ENCODE measurements at regions not wholly inside any gene's neighbourhood (a gene's known extent, or its start where the extent isn't known, plus 50 kb on each side); places are given as distances from the start of the nearest gene placed in this dataset.

- ChIA-PET POLR2A (no interaction called here), RAD21 (ENCODE audit: low non-redundant PET in 1 of 2, low total read pairs in 2 of 2, uncharacterized antibody in 2 of 2, unreplicated experiment in 2 of 2) (no interaction called here), CTCF (no interaction called here)
- no peak overlapping the region for H3K27ac ChIP-seq (ENCODE audit: low read depth, low read length)
- H3K9me2 ChIP-seq (ENCODE audit: insufficient read depth): no peaks in the 10 kb centered on the region
- H3K36me3 ChIP-seq (ENCODE audit: control insufficient read depth in 1 of 2, insufficient read depth in 2 of 2, low read length in 2 of 2): no peaks in the 10 kb centered on the region
- H3K4me1 ChIP-seq (ENCODE audit: control insufficient read depth in 1 of 2, insufficient read depth in 2 of 2, low read length in 2 of 2): no peaks in the 10 kb centered on the region
- H2AFZ ChIP-seq (ENCODE audit: low read depth, low read length, poor library complexity, severe bottlenecking): no peak overlapping the region
- DNase-seq (ENCODE audit: low read depth, low spot score) (no peak), ATAC-seq (no peak)
- no TSS peak for BruUV-seq (replicated peaks)
- no peak overlapping the region for H3K9ac ChIP-seq (ENCODE audit: low read length)
- no peaks in the 10 kb centered on the region for H3K27me3 ChIP-seq (ENCODE audit: insufficient read depth, low read length)
- no peak overlapping the region for H3K4me2 ChIP-seq (ENCODE audit: low read length)
- intact Hi-C loops (cut with micrococcal nuclease): no loop called here
- no peaks in the 10 kb centered on the region for H3K9me3 ChIP-seq (ENCODE audit: control insufficient read depth in 1 of 2, insufficient read depth in 1 of 2, low read depth in 1 of 2, low read length in 2 of 2)
- no peaks in the 10 kb centered on the region for H3K79me2 ChIP-seq (ENCODE audit: insufficient read depth, low read length)
- H3K4me3 ChIP-seq (replicated peaks in 1 of 2; ENCODE audit: low read depth in 1 of 2, low read length in 2 of 2): no peak overlapping the region
- TF ChIP-seq ZNF274 (IDR thresholded peaks at IDR 0.05; ENCODE audit: low read depth, low read length): no peak
- no peak for TF ChIP-seq SRF (IDR thresholded peaks at IDR 0.05; ENCODE audit: low read depth)
- no peak for TF ChIP-seq JUND (IDR thresholded peaks at IDR 0.05)
- TF ChIP-seq, protein P1, sequence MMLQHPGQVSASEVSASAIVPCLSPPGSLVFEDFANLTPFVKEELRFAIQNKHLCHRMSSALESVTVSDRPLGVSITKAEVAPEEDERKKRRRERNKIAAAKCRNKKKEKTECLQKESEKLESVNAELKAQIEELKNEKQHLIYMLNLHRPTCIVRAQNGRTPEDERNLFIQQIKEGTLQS (IDR thresholded peaks at IDR 0.05): no peak
- TF ChIP-seq MAX (IDR thresholded peaks at IDR 0.05): no peak
- TF ChIP-seq YY1 (IDR thresholded peaks at IDR 0.05; ENCODE audit: extremely low read depth, insufficient replicate concordance, low read depth, low read length): no peak
- TF ChIP-seq CEBPB (IDR thresholded peaks at IDR 0.05; ENCODE audit: low read depth): no peak
- TF ChIP-seq ZBTB33 (IDR thresholded peaks at IDR 0.05; ENCODE audit: extremely low read depth, insufficient replicate concordance, low read length): no peak
- TF ChIP-seq CTCF (IDR thresholded peaks at IDR 0.05 in 2 of 3, conservative IDR thresholded peaks at IDR 0.05 in 1 of 3; ENCODE audit: borderline replicate concordance in 1 of 3, insufficient read depth in 1 of 3, low read depth in 2 of 3, low read length in 2 of 3): no peak
- TF ChIP-seq POLR2A (IDR thresholded peaks at IDR 0.05; ENCODE audit: borderline replicate concordance, extremely low read depth, insufficient read depth, insufficient read length): no peak
- TF ChIP-seq RAD21 (IDR thresholded peaks at IDR 0.05; ENCODE audit: low read depth): no peak
- no peak for TF ChIP-seq EZH2 (IDR thresholded peaks at IDR 0.05)
- TF ChIP-seq ELF1 (IDR thresholded peaks at IDR 0.05; ENCODE audit: borderline replicate concordance, low read depth): no peak
- no peak for TF ChIP-seq SP1 (IDR thresholded peaks at IDR 0.05; ENCODE audit: low read depth)
- no peak for TF ChIP-seq CBX3 (IDR thresholded peaks at IDR 0.05; ENCODE audit: low read depth)
- no peak for TF ChIP-seq POLR2AphosphoS5 (IDR thresholded peaks at IDR 0.05; ENCODE audit: low read depth, low read length)
- no peak for TF ChIP-seq EGR1 (IDR thresholded peaks at IDR 0.05; ENCODE audit: low read depth)
- no peak for TF ChIP-seq SIN3A (IDR thresholded peaks at IDR 0.05; ENCODE audit: low read depth)
- no peaks in the 10 kb centered on the region for H4K20me1 ChIP-seq (ENCODE audit: insufficient read depth)
These were observed 393.8 kb upstream of the SLC30A5 start for GRCh38 chr5:68699966-68700365.

Data from HCT116 (cell line).